T-helper 17 cell (primary cell): ENCODE measurements at regions not wholly inside any gene's neighbourhood (a gene's known extent, or its start where the extent isn't known, plus 50 kb on each side); places are given as distances from the start of the nearest gene placed in this dataset.

Experiments used
- ATAC-seq: fragments of 150-1000 bp; cut with Tn5 transposase; 2 replicates; pipeline ENCODE4 v1.10.0; 2021; ENCODE audit warnings: mild to moderate bottlenecking, moderate library complexity
- DNase-seq, 3 donors: peaks; one replicate each; pipeline versions ENCODE4 v3.0.0 to v3.0.0-alpha.2; 2020 to 2021
- H3K9me3 ChIP-seq: one replicate; pipeline ENCODE4 v1.7.0; 2013; ENCODE audit warnings: low read length, mild to moderate bottlenecking; ENCODE audit not compliant: control insufficient read depth, poor library complexity, severe bottlenecking
- H3K27ac Mint-ChIP-seq: one replicate; pipeline ENCODE4 v1.8.0; 2022; ENCODE audit warnings: mild to moderate bottlenecking, moderate library complexity, mixed read lengths
- H3K27me3 Mint-ChIP-seq: one replicate; pipeline ENCODE4 v1.8.0; 2022; ENCODE audit warnings: mixed read lengths
- H3K36me3 Mint-ChIP-seq: one replicate; pipeline ENCODE4 v1.8.0; 2022; ENCODE audit warnings: low read depth, mixed read lengths
- H3K4me1 Mint-ChIP-seq: one replicate; pipeline ENCODE4 v1.8.0; 2022; ENCODE audit warnings: mild to moderate bottlenecking, mixed read lengths
- H3K4me3 Mint-ChIP-seq: one replicate; pipeline ENCODE4 v1.8.0; 2022; ENCODE audit warnings: mild to moderate bottlenecking, moderate library complexity, mixed read lengths

- no peak overlapping the region for H3K27ac Mint-ChIP-seq
- H3K4me3 Mint-ChIP-seq: no peak overlapping the region
- no peaks in the 10 kb centered on the region for H3K27me3 Mint-ChIP-seq
- H3K4me1 Mint-ChIP-seq: no peaks in the 10 kb centered on the region
- no peak for ATAC-seq
- no peak for DNase-seq
- H3K36me3 Mint-ChIP-seq: no peaks in the 10 kb centered on the region
- peaks cover 2% of the 10 kb centered on the region for H3K9me3 ChIP-seq
Observed at GRCh38 chr14:85420707-85421106, 109.2 kb upstream of the FLRT2 start.

- ATAC-seq (no peak), DNase-seq (no peak)
- Mint-ChIP-seq H3K27ac (no peak overlapping the region), H3K4me3 (no peak overlapping the region), H3K4me1 (no peaks in the 10 kb centered on the region), H3K36me3 (no peaks in the 10 kb centered on the region), H3K27me3 (no peaks in the 10 kb centered on the region)
- H3K9me3 ChIP-seq: peaks cover 2% of the 10 kb centered on the region
Observed at GRCh38 chr14:85421186-85421877, 108.6 kb upstream of the FLRT2 start.

GRCh38 chr14:85423889-85424288, 106.1 kb upstream of the FLRT2 start:
- ATAC-seq (no peak), DNase-seq (no peak)
- Mint-ChIP-seq H3K4me1 (no peaks in the 10 kb centered on the region), H3K27me3 (no peaks in the 10 kb centered on the region), H3K4me3 (no peak overlapping the region), H3K27ac (no peak overlapping the region), H3K36me3 (no peaks in the 10 kb centered on the region)
- H3K9me3 ChIP-seq: peaks cover 2% of the 10 kb centered on the region

- DNase-seq (no peak), ATAC-seq (no peak)
- no peaks in the 10 kb centered on the region for H3K4me1 Mint-ChIP-seq
- no peaks in the 10 kb centered on the region for H3K36me3 Mint-ChIP-seq
- no peak overlapping the region for H3K27ac Mint-ChIP-seq
- no peaks in the 10 kb centered on the region for H3K27me3 Mint-ChIP-seq
- H3K9me3 ChIP-seq: peaks cover 2% of the 10 kb centered on the region
- no peak overlapping the region for H3K4me3 Mint-ChIP-seq
Observed at GRCh38 chr14:85425507-85425906, 104.4 kb upstream of the FLRT2 start.

- no peak for ATAC-seq
- peaks cover 2% of the 10 kb centered on the region for H3K9me3 ChIP-seq
- DNase-seq: no peak
- Mint-ChIP-seq H3K36me3 (no peaks in the 10 kb centered on the region), H3K27me3 (no peaks in the 10 kb centered on the region), H3K4me1 (no peaks in the 10 kb centered on the region), H3K27ac (no peak overlapping the region), H3K4me3 (no peak overlapping the region)
Observed at GRCh38 chr14:85426068-85426935, 103.6 kb upstream of the FLRT2 start.

- peaks cover 2% of the 10 kb centered on the region for H3K9me3 ChIP-seq
- ATAC-seq (no peak), DNase-seq (no peak)
- no peaks in the 10 kb centered on the region for H3K36me3 Mint-ChIP-seq
- no peak overlapping the region for H3K4me3 Mint-ChIP-seq
- H3K4me1 Mint-ChIP-seq: no peaks in the 10 kb centered on the region
- H3K27ac Mint-ChIP-seq: no peak overlapping the region
- no peaks in the 10 kb centered on the region for H3K27me3 Mint-ChIP-seq
Observed at GRCh38 chr14:85428926-85429325, 101.0 kb upstream of the FLRT2 start.

GRCh38 chr14:85437148-85437547, 92.8 kb upstream of the FLRT2 start:
- DNase-seq: no peak
- Mint-ChIP-seq H3K36me3 (no peaks in the 10 kb centered on the region), H3K4me1 (no peaks in the 10 kb centered on the region), H3K27me3 (no peaks in the 10 kb centered on the region), H3K27ac (no peak overlapping the region), H3K4me3 (no peak overlapping the region)
- no peak for ATAC-seq
- H3K9me3 ChIP-seq: no peaks in the 10 kb centered on the region

- H3K4me3 Mint-ChIP-seq: no peak overlapping the region
- no peaks in the 10 kb centered on the region for H3K9me3 ChIP-seq
- H3K36me3 Mint-ChIP-seq: no peaks in the 10 kb centered on the region
- no peak overlapping the region for H3K27ac Mint-ChIP-seq
- ATAC-seq (no peak), DNase-seq (no peak)
- no peaks in the 10 kb centered on the region for H3K27me3 Mint-ChIP-seq
- no peaks in the 10 kb centered on the region for H3K4me1 Mint-ChIP-seq
Observed at GRCh38 chr14:85438001-85438400, 91.9 kb upstream of the FLRT2 start.

GRCh38 chr14:85438481-85438942, 91.4 kb upstream of the FLRT2 start:
- H3K4me1 Mint-ChIP-seq: no peaks in the 10 kb centered on the region
- no peaks in the 10 kb centered on the region for H3K36me3 Mint-ChIP-seq
- no peaks in the 10 kb centered on the region for H3K9me3 ChIP-seq
- no peak for DNase-seq
- no peaks in the 10 kb centered on the region for H3K27me3 Mint-ChIP-seq
- no peak for ATAC-seq
- no peak overlapping the region for H3K4me3 Mint-ChIP-seq
- no peak overlapping the region for H3K27ac Mint-ChIP-seq

GRCh38 chr14:85439696-85440328, 90.1 kb upstream of the FLRT2 start:
- no peak for DNase-seq

GRCh38 chr14:85441909-85442643, 87.9 kb upstream of the FLRT2 start:
- no peaks in the 10 kb centered on the region for H3K9me3 ChIP-seq
- Mint-ChIP-seq H3K36me3 (no peaks in the 10 kb centered on the region), H3K4me1 (no peaks in the 10 kb centered on the region), H3K27me3 (no peaks in the 10 kb centered on the region), H3K4me3 (no peak overlapping the region), H3K27ac (no peak overlapping the region)
- DNase-seq: no peak
- ATAC-seq: no peak

More at GRCh38 chr14:85439696-85440328, 90.1 kb upstream of the FLRT2 start:
- Mint-ChIP-seq H3K36me3 (no peaks in the 10 kb centered on the region), H3K4me1 (no peaks in the 10 kb centered on the region), H3K27ac (no peak overlapping the region), H3K27me3 (no peaks in the 10 kb centered on the region), H3K4me3 (no peak overlapping the region)
- no peak for ATAC-seq
- no peaks in the 10 kb centered on the region for H3K9me3 ChIP-seq

GRCh38 chr14:85442996-85443395, 86.9 kb upstream of the FLRT2 start:
- ATAC-seq (no peak), DNase-seq (no peak)
- no peak overlapping the region for H3K27ac Mint-ChIP-seq
- H3K4me3 Mint-ChIP-seq: no peak overlapping the region
- no peaks in the 10 kb centered on the region for H3K36me3 Mint-ChIP-seq
- no peaks in the 10 kb centered on the region for H3K27me3 Mint-ChIP-seq
- no peaks in the 10 kb centered on the region for H3K4me1 Mint-ChIP-seq
- no peaks in the 10 kb centered on the region for H3K9me3 ChIP-seq

- Mint-ChIP-seq H3K4me1 (no peaks in the 10 kb centered on the region), H3K4me3 (no peak overlapping the region), H3K36me3 (no peaks in the 10 kb centered on the region), H3K27me3 (no peaks in the 10 kb centered on the region), H3K27ac (no peak overlapping the region)
- DNase-seq (no peak), ATAC-seq (no peak)
- no peaks in the 10 kb centered on the region for H3K9me3 ChIP-seq
Observed at GRCh38 chr14:85444635-85445034, 85.3 kb upstream of the FLRT2 start.
